Type B pancreatic cell (in vitro differentiated cells): ENCODE measurements at regions not wholly inside any gene's neighbourhood (a gene's known extent, or its start where the extent isn't known, plus 50 kb on each side); places are given as distances from the start of the nearest gene placed in this dataset.

ENCODE experiments used
- DNase-seq: peaks from one replicate; pipeline ENCODE4 v3.0.0; 2021; ENCODE audit warnings: mixed read lengths; ENCODE audit not compliant: unreplicated experiment; ENCODE audit errors: extremely low spot score
- H3K27ac Mint-ChIP-seq: 2 replicates; pipeline ENCODE4 v1.8.0; 2021; ENCODE audit warnings: mild to moderate bottlenecking, mixed read lengths
- H3K27me3 Mint-ChIP-seq: 2 replicates; pipeline ENCODE4 v1.8.0; 2021; ENCODE audit warnings: mixed read lengths
- H3K36me3 Mint-ChIP-seq: 2 replicates; pipeline ENCODE4 v1.8.0; 2021; ENCODE audit warnings: mixed read lengths
- H3K4me1 Mint-ChIP-seq: one replicate; pipeline ENCODE4 v1.8.0; 2021; ENCODE audit warnings: mixed read lengths; ENCODE audit not compliant: unreplicated experiment
- H3K4me3 Mint-ChIP-seq: 2 replicates; pipeline ENCODE4 v1.8.0; 2021; ENCODE audit warnings: mild to moderate bottlenecking, mixed read lengths
- H3K9me3 Mint-ChIP-seq: 2 replicates; pipeline ENCODE4 v1.8.0; 2021; ENCODE audit warnings: mixed read lengths
- CTCF ChIP-seq: fragments of 200-600 bp; sonication (generic); conservative IDR thresholded peaks from 2 replicates; pipeline ENCODE4 v1.5.0; 2021; ENCODE audit warnings: antibody characterized with exemption, mild to moderate bottlenecking

GRCh38 chr12:34344851-34345522, 322.7 kb downstream of the ALG10 start:
- Mint-ChIP-seq H3K27ac (no peak overlapping the region), H3K36me3 (no peaks in the 10 kb centered on the region), H3K27me3 (no peaks in the 10 kb centered on the region), H3K4me1 (no peaks in the 10 kb centered on the region), H3K9me3 (no peaks in the 10 kb centered on the region), H3K4me3 (no peak overlapping the region)
- TF ChIP-seq CTCF, result no peak
- DNase-seq, result no peak

- Mint-ChIP-seq H3K9me3 (no peaks in the 10 kb centered on the region), H3K27ac (no peak overlapping the region), H3K27me3 (no peaks in the 10 kb centered on the region), H3K4me1 (no peaks in the 10 kb centered on the region), H3K36me3 (no peaks in the 10 kb centered on the region), H3K4me3 (no peak overlapping the region)
- TF ChIP-seq CTCF, result no peak
- no peak for DNase-seq
Measured at GRCh38 chr12:34345801-34346200, 323.5 kb downstream of the ALG10 start.

- H3K36me3 Mint-ChIP-seq, result no peaks in the 10 kb centered on the region
Measured at GRCh38 chr12:34346372-34347034, 324.2 kb downstream of the ALG10 start.

GRCh38 chr12:34347367-34347766, 325.1 kb downstream of the ALG10 start:
- Mint-ChIP-seq H3K36me3 (no peaks in the 10 kb centered on the region), H3K27me3 (no peaks in the 10 kb centered on the region), H3K4me1 (no peaks in the 10 kb centered on the region), H3K27ac (no peak overlapping the region), H3K4me3 (no peak overlapping the region), H3K9me3 (no peaks in the 10 kb centered on the region)
- DNase-seq, result no peak
- no peak for TF ChIP-seq CTCF

More at GRCh38 chr12:34346372-34347034, 324.2 kb downstream of the ALG10 start:
- H3K27ac Mint-ChIP-seq, result no peak overlapping the region
- DNase-seq, result no peak
- H3K27me3 Mint-ChIP-seq, result no peaks in the 10 kb centered on the region
- no peaks in the 10 kb centered on the region for H3K4me1 Mint-ChIP-seq
- H3K9me3 Mint-ChIP-seq, result no peaks in the 10 kb centered on the region
- no peak for TF ChIP-seq CTCF
- H3K4me3 Mint-ChIP-seq, result no peak overlapping the region

GRCh38 chr12:34348064-34348463, 325.8 kb downstream of the ALG10 start:
- no peak overlapping the region for H3K27ac Mint-ChIP-seq
- H3K9me3 Mint-ChIP-seq, result no peaks in the 10 kb centered on the region
- no peaks in the 10 kb centered on the region for H3K4me1 Mint-ChIP-seq
- no peaks in the 10 kb centered on the region for H3K27me3 Mint-ChIP-seq
- TF ChIP-seq CTCF, result no peak
- H3K36me3 Mint-ChIP-seq, result no peaks in the 10 kb centered on the region
- no peak for DNase-seq
- no peak overlapping the region for H3K4me3 Mint-ChIP-seq
